Keratinocyte (primary cell): ENCODE measurements at regions not wholly inside any gene's neighbourhood (a gene's known extent, or its start where the extent isn't known, plus 50 kb on each side); places are given as distances from the start of the nearest gene placed in this dataset.

Experiments
- EZH2 ChIP-seq: IDR thresholded peaks from one replicate; pipeline ENCODE4 v1.6.1; 2012; ENCODE audit warnings: inconsistent platforms, mild to moderate bottlenecking, low read length, moderate library complexity
- TF ChIP-seq, protein P1 (sequence below), 3 experiments: IDR thresholded peaks in 1 of 3; conservative IDR thresholded peaks in 1 of 3; optimal IDR thresholded peaks in 1 of 3; 2 replicates in 2 of 3; 3 replicates in 1 of 3; pipeline versions ENCODE3 to v1.5.1; 2011; ENCODE audit warnings: low read length in 3 of 3, mild to moderate bottlenecking in 3 of 3, moderate library complexity in 2 of 3, control low read depth in 1 of 3, inconsistent platforms in 1 of 3; ENCODE audit not compliant: insufficient read depth in 2 of 3; ENCODE audit errors: extremely low read depth in 1 of 3

DNA sequence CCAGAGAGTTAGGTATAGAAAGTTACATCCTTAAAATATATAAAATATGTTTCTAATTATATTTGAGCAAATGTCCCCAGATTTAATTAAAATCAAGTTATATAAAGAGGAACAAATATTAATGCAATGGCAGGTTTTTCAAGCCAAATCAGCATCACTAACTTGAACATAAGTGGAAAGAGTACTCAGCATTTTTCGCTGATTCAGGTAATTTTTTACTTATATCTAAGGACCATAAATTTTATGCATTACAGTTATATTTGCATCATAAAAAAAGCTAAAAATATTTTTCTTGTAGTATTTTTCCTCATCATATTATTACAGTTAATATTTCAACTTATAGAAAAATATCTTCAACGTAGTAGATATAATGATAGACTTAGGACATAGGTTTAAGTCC lies 1047.4 kb downstream of the FAM133A start:
- TF ChIP-seq EZH2, result no peak
- TF ChIP-seq, protein P1, sequence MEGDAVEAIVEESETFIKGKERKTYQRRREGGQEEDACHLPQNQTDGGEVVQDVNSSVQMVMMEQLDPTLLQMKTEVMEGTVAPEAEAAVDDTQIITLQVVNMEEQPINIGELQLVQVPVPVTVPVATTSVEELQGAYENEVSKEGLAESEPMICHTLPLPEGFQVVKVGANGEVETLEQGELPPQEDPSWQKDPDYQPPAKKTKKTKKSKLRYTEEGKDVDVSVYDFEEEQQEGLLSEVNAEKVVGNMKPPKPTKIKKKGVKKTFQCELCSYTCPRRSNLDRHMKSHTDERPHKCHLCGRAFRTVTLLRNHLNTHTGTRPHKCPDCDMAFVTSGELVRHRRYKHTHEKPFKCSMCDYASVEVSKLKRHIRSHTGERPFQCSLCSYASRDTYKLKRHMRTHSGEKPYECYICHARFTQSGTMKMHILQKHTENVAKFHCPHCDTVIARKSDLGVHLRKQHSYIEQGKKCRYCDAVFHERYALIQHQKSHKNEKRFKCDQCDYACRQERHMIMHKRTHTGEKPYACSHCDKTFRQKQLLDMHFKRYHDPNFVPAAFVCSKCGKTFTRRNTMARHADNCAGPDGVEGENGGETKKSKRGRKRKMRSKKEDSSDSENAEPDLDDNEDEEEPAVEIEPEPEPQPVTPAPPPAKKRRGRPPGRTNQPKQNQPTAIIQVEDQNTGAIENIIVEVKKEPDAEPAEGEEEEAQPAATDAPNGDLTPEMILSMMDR (optimal IDR thresholded peaks at IDR 0.05 in 1 of 3, IDR thresholded peaks at IDR 0.05 in 1 of 3, conservative IDR thresholded peaks at IDR 0.05 in 1 of 3; ENCODE audit: extremely low read depth in 1 of 3, insufficient read depth in 2 of 3, low read length in 3 of 3), result no peak
